ENCODE measurements at regions not wholly inside any gene's neighbourhood (a gene's known extent, or its start where the extent isn't known, plus 50 kb on each side); places are given as distances from the start of the nearest gene placed in this dataset.
A peak's percentile ranks its signal among the peaks of the same experiment; 100 is the strongest.

DNA sequence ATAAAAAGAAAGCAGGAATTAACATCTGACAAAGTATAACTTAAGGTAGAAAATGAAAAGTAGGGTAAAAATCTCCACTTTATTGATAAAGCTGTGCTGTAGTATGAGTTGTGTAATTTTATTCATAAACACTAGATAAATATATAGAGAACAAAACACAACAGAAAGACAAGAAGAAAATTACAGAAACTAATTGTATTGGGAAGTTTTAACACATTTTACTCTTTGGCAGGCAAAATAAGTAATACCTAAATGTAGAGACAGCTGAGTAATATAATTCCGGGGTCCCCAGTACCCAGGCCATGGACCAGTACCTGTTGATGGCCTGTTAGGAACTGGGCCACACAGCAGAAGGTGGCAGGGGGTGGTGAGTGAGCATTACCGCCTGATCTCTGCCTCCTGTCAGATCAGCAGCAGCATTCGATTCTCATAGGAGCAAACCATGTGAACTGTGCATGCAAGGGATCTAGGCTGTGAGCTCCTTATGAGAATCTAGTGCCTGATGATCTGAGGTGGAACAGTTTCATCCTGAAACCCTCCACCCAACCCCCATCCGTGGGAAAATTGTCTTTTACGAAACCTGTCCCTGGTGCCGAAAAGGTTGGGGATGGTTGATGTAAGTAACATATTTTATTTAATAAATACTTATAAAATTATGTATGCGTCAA is 84.4 kb upstream of the ETV6 start:
- TF ChIP-seq POLR2A (IDR thresholded peaks at IDR 0.05; ENCODE audit: low read depth, low read length): peak; percentile 26; the same call in 1 of the 2 replicates
- TF ChIP-seq TAF1 (IDR thresholded peaks at IDR 0.05; ENCODE audit: borderline replicate concordance, low read depth, low read length): no peak
